ENCODE measurements at regions not wholly inside any gene's neighbourhood (a gene's known extent, or its start where the extent isn't known, plus 50 kb on each side); places are given as distances from the start of the nearest gene placed in this dataset.
"Not testable (repeated sequence)": the region's sequence is repeated elsewhere in the genome, so short reads cannot be mapped to it uniquely, and the experiment has no call there.

DNA sequence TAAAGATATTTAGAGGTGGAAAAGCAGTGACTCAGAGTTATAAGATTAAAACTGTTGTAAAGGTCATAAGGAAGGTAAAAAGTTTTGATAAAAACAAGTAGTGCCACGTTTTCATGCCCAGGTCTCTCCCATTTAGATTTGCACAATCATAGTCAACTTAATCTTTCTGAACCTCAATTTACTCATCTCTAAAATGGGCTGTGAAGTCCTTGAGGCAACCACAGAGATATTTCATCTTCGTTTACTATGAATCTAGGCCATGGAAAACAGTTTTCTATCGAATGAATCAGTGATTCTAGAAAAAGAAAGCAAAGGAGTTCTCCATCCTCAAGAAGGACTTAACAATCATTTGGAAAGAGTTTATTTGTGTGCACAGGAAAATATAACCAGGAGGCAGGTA lies 190.2 kb downstream of the EDN1 start:
- no peak for DNase-seq

DNA sequence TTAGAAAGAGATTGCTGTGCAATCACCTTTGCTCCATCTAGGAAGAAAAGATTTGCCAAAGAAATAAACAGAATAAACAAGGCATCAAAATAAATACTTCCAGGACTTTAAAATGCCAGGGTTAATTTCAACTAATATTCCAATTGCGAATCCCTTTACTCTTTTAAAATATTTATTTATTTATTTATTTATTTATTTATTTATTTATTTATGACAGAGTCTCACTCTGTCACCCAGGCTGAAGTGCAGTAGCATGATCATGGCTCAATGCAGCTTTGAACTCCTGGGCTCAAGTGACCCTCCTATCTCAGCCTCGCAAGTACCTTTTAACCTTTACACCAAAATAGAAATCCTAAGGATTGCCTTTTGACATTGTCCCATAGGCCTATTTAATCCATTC lies 191.1 kb downstream of the EDN1 start:
- DNase-seq = no peak

GRCh38 chr6:12481850-12482249 lies 191.7 kb downstream of the EDN1 start:
- DNase-seq = no peak

GRCh38 chr6:12482386-12483375 lies 192.5 kb downstream of the EDN1 start:
- DNase-seq = no peak

GRCh38 chr6:12483712-12484111 lies 193.6 kb downstream of the EDN1 start:
- no peak for DNase-seq

- no peak for DNase-seq
Measured at GRCh38 chr6:12484519-12484918, 194.4 kb downstream of the EDN1 start.

GRCh38 chr6:12485226-12485764 lies 195.1 kb downstream of the EDN1 start:
- DNase-seq = no peak

DNA sequence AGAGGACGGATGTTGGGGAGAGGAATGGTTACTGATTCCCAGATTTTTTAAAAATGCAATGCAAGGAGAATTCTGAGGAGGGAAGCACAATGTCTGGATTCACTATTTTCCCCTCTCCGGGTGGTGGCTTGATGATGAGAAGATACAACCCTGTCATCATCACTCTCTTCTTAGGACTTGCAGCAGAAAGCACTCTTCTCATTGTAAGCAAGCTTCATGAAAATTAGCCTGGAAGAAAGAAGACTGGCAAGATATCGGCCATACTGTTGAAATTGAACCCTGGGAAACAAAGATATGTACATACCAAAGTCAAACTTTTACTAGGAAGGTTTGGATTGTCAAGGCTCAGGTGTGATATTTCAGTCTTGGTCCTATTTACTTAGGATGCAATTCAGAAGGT lies 195.7 kb downstream of the EDN1 start:
- no peak for DNase-seq

DNA sequence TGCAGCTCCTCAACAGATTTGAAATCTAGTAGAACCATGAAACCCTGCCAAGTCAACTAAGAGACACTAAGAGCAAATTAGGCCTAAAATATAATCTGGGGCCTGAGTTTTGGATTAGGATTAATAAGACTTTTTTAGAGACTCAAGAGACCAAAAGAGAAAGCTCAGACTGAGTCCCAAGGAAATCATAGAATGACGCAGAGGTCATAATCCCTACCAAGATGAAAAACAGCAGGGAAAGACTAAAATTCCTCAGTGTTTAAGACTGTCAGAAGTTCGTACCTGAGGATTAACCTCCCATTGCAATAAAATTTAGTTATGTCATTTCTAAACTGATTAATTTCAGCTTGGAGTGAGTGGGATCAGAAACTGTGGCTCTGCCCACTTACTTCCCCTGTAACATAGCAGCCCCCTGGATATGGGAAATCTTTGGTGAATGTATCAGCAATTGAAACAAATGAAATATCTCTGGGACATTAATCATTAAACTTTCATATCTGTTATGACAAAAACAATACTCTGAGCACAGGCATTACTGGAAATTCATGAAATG lies 200.3 kb downstream of the EDN1 start:
- DNase-seq = no peak

DNA sequence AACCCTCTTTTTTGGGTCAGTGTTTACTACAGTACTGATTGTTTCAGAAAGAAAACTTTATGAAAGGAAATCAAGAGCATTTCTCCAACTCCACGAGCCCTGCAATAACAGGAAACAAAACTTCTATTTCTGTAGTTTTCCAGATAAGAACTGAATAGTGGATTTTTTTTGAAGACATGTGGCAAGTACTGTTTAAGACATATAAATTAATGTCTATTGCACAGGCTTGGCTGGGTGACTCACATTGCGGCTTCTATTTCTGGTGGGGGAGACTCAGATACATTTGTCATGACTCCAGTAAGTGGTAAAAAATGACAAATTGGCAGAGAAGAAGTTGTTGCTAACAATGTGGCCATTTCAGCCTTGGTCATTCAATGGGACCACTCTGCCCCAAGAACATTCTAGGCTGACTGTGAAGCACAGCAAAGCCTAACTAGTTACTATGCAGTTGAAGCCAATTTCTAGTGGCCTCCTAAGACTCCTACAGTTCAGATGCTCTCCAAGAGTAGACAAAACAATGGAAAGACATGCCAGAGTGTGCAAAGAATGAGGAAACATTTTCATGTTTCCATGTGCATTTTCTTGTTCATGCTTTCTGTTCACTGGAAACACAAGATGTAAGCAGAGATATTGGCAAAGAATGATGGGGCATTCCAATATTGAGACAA lies 200.9 kb downstream of the EDN1 start:
- DNase-seq = no peak

DNA sequence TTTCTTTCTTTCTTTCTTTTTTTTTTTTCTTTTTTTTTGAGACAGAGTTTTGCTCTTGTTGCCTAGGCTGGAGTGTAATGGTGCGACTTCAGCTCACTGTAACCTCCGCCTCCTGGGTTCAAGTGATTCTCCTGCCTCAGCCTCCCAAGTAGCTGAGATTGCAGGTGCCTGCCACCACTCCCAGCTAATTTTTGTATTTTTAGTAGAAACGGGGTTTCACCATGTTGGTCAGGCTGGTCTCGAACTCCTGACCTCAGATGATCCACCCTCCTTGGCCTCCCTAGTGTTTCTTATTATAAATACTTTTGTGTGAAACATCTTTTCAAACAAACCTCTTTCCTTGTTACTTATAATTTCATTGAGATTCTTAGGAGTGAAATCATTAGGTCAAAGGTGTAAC lies 202.8 kb downstream of the EDN1 start:
- DNase-seq = not testable (repeated sequence)

DNA sequence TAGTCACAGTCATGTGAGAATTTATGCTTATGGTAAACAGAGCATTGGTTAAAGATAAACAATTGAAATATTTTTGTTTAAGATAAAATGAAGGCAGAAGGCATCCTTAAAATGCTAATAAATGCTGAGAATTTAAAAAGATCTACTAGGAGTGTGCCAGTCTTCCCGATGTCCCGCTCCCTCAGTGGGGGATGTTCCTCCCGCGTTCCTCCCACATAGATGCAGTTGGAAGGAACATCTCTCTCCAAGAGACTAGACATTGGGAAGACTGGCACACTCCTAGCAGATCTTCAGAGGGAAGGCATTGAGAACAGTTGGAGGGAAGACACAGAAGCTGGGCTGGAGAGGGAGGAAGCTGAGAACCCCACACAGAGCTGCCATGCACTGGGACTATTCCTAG lies 203.3 kb downstream of the EDN1 start:
- no peak for DNase-seq

GRCh38 chr6:12494161-12494560 lies 204.0 kb downstream of the EDN1 start:
- no peak for DNase-seq

DNA sequence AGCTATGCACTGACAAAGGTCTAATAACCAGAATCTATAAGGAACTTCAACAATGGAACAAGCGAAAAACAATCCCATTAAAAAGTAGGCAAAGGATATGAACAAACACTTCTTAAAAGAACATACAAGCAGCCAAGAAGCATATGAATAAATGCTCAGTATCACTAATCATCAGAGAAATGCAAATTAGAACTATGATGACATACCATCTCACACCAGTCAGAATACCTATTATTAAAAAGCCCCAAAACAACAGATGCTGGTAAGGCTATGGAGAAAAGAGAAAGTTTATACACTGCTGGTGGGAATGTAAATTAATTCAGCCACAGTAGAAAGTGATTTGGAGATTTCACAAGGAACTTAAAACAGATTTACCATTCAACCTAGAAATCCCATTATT lies 211.8 kb downstream of the EDN1 start:
- no peak for DNase-seq

DNA sequence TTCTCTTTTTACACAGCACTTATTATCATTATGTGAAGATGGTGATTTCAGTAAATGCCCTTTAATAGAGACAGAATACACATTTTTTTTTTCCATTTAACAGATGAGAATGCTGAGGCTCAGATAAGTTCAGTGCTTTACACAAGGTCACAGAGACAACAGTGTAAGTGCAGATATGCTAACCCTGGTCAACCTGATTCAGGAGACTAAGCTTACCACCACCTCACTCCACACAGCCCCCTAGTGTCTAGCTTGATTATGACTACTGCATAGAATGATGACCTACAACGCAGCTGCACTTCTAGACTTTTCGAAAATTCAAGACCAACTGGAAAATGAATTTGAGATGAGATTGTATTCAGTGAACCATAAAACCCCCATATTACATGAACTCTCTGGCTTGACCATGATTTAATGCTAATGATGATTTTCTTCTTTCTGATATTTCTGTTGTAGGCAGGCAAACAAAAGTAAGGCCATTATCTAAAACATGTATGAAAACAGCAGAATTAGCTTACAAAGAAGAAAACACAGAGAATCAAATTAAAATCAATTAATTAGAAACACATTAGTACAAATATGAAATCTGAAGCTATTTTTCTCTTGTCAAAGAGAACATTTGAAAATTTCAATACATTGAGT lies 212.1 kb upstream of the PHACTR1 start:
- no peak for DNase-seq

- DNase-seq = no peak
Measured at GRCh38 chr6:12505486-12505885, 211.1 kb upstream of the PHACTR1 start.

GRCh38 chr6:12506159-12506558 lies 210.4 kb upstream of the PHACTR1 start:
- DNase-seq = no peak

DNA sequence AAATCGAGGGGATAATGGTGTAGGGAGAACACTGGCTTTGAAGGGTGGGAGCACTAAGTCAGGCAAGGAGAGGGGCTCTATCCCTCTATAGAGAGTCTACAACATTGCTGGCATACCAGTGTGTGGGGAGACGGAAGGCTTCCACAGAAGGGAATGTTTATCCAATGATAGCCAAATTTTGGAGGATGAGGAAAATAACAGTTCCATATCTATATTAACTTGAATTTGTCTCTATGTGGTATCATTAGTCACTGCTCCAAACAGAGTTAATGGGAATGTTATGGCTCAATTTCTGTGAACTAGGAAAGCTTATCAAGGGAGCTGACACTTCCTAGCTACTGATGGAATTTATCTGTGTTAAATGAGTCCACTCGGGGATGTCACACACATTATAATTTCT lies 208.9 kb upstream of the PHACTR1 start:
- no peak for DNase-seq

GRCh38 chr6:12508553-12508952 lies 208.0 kb upstream of the PHACTR1 start:
- no peak for DNase-seq

GRCh38 chr6:12509060-12509459 lies 207.5 kb upstream of the PHACTR1 start:
- DNase-seq = no peak

DNA sequence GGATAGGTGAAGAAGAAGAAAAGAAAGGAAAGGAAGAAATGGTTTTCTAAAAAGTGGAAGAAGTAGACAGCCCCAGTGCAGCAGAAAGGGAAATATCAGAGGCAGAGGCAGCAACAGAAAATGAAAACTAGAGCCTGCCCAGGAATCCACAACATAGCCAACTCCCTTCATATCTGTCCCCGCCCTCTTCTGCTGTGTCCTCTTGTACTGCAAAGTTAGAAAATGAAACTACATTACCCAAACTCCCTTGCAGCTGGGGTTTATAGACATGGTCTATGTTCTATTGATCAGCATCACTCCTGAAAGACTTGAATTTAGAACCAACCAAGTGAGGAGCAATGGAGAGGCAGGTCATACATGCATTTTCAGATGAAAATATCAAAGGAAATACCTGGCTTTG lies 200.5 kb upstream of the PHACTR1 start:
- no peak for DNase-seq

GRCh38 chr6:12522347-12522746 lies 194.2 kb upstream of the PHACTR1 start:
- DNase-seq = no peak

DNA sequence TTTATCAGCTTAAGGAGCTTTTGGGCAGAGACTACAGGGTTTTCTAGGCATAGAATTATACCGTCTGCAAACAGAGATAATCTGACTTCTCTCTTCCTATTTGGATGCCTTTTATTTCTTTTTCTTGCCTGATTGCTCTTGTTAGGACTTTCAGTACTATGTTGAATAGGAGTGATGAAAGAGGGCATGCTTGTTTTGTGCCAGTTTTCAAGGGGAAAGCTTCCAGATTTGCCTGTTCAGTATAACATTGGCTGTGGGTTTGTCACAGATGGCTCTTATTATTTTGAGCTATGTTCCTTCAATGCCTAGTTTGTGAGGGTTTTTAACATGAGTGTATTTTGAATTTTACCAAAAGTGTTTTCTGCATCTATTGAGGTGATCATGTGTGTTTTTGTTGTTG lies 192.8 kb upstream of the PHACTR1 start:
- no peak for DNase-seq

Data from activated CD4-positive, CD25-positive, alpha-beta regulatory T cell treated with anti-CD3 and anti-CD28 coated beads, Interleukin-2, amount 50 U/mL, for 72 hours (primary cell).